IMR-90 (cell line): ENCODE measurements at regions not wholly inside any gene's neighbourhood (a gene's known extent, or its start where the extent isn't known, plus 50 kb on each side); places are given as distances from the start of the nearest gene placed in this dataset.

ENCODE experiments used
- ATAC-seq: fragments of 200-7000 bp; cut with Tn5 transposase; 2 replicates; pipeline ENCODE4 v1.9.1; 2020; ENCODE audit warnings: low read depth, mild to moderate bottlenecking, moderate library complexity
- BruUV-seq: library from RNA; stranded (reverse); fragments of 400-500 nt; replicated peaks from 2 replicates; lab custom pipeline; 2021; lab: Mats Ljungman, UMichigan
- CTCF ChIA-PET: fragments of 300-600 bp; formaldehyde crosslinking; extraction: SDS; loops from one replicate; lab custom pipeline; 2021; ENCODE audit warnings: antibody characterized with exemption; lab: Yijun Ruan, JAX
- POLR2A ChIA-PET: fragments of 300-600 bp; sonication (Branson Sonifier 250); formaldehyde crosslinking; loops from one replicate; lab custom pipeline; 2022; ENCODE audit warnings: antibody characterized with exemption; ENCODE audit not compliant: unreplicated experiment; lab: Charles Lee
- DNase-seq: peaks from one replicate; pipeline ENCODE4 v3.0.0; 2013
- H2AFZ ChIP-seq: replicated peaks from 2 replicates; pipeline ENCODE3; 2013; ENCODE audit warnings: low read length, mild to moderate bottlenecking; ENCODE audit not compliant: poor library complexity
- H2AK5ac ChIP-seq: 2 replicates; pipeline ENCODE4 v1.6.1; 2013; ENCODE audit warnings: low read depth, low read length, inconsistent platforms
- H2AK9ac ChIP-seq: replicated peaks from 2 replicates; pipeline ENCODE3; 2013; ENCODE audit warnings: mild to moderate bottlenecking, low read depth, low read length, moderate library complexity; ENCODE audit not compliant: poor library complexity
- H2BK120ac ChIP-seq: 2 replicates; pipeline ENCODE4 v1.6.1; 2013; ENCODE audit warnings: low read depth, low read length, inconsistent platforms
- H2BK15ac ChIP-seq: 3 replicates; pipeline ENCODE4 v1.6.1; 2013; ENCODE audit warnings: low read depth, low read length, inconsistent platforms
- H2BK20ac ChIP-seq: 2 replicates; pipeline ENCODE4 v1.6.1; 2013; ENCODE audit warnings: low read depth, mild to moderate bottlenecking, inconsistent platforms, low read length, moderate library complexity
- H2BK5ac ChIP-seq: 2 replicates; pipeline ENCODE4 v1.6.1; 2013; ENCODE audit warnings: mild to moderate bottlenecking, low read depth, low read length, inconsistent platforms; ENCODE audit not compliant: poor library complexity, severe bottlenecking
- H3K14ac ChIP-seq: replicated peaks from 2 replicates; pipeline ENCODE4 v1.6.1; 2013; ENCODE audit warnings: low read depth, low read length, inconsistent platforms
- H3K18ac ChIP-seq: 2 replicates; pipeline ENCODE4 v1.6.1; 2013; ENCODE audit warnings: low read depth, low read length, control low read depth
- H3K23ac ChIP-seq: 2 replicates; pipeline ENCODE4 v1.6.1; 2013; ENCODE audit warnings: low read depth, low read length, inconsistent platforms
- H3K27ac ChIP-seq: 2 replicates; pipeline ENCODE4 v1.5.1; 2013; ENCODE audit warnings: mild to moderate bottlenecking, control low read depth, low read length; ENCODE audit not compliant: insufficient read depth
- H3K27me3 ChIP-seq: 2 replicates; pipeline ENCODE4 v1.6.1; 2013; ENCODE audit warnings: low read length; ENCODE audit not compliant: control insufficient read depth, insufficient read depth
- H3K36me3 ChIP-seq: 2 replicates; pipeline ENCODE4 v1.6.1; 2013; ENCODE audit warnings: low read length, mixed read lengths; ENCODE audit not compliant: control insufficient read depth, insufficient read depth
- H3K4ac ChIP-seq: 2 replicates; pipeline ENCODE4 v1.6.1; 2013; ENCODE audit warnings: low read depth, low read length, inconsistent platforms
- H3K4me1 ChIP-seq: 2 replicates; pipeline ENCODE4 v1.6.1; 2013; ENCODE audit warnings: low read length, mixed read lengths; ENCODE audit not compliant: control insufficient read depth, insufficient read depth
- H3K4me2 ChIP-seq: 2 replicates; pipeline ENCODE4 v1.6.1; 2013; ENCODE audit warnings: low read depth, mild to moderate bottlenecking, control low read depth, low read length, moderate library complexity
- H3K4me3 ChIP-seq: 2 replicates; pipeline ENCODE4 v1.5.1; 2013; ENCODE audit warnings: low read depth, mild to moderate bottlenecking, control low read depth, low read length, moderate library complexity; ENCODE audit not compliant: insufficient read depth
- H3K56ac ChIP-seq: 2 replicates; pipeline ENCODE4 v1.6.1; 2013; ENCODE audit warnings: low read length, inconsistent platforms; ENCODE audit not compliant: insufficient read depth; ENCODE audit errors: extremely low read depth
- H3K79me1 ChIP-seq, 2 experiments: 2 replicates each; pipeline ENCODE4 v1.6.1; 2013; ENCODE audit warnings: low read length in 2 of 2, inconsistent platforms in 1 of 2, low read depth in 1 of 2
- H3K9ac ChIP-seq: 2 replicates; pipeline ENCODE4 v1.6.1; 2013; ENCODE audit warnings: low read depth, low read length, control low read depth
- H3K9me1 ChIP-seq: 2 replicates; pipeline ENCODE4 v1.6.1; 2013; ENCODE audit warnings: low read length, inconsistent platforms; ENCODE audit not compliant: insufficient read depth
- H3K9me3 ChIP-seq: 2 replicates; pipeline ENCODE4 v1.6.1; 2013; ENCODE audit warnings: low read length; ENCODE audit not compliant: control insufficient read depth, insufficient read depth
- H4K20me1 ChIP-seq: 2 replicates; pipeline ENCODE4 v1.6.1; 2013; ENCODE audit warnings: low read length, inconsistent platforms; ENCODE audit not compliant: insufficient read depth
- H4K5ac ChIP-seq: 2 replicates; pipeline ENCODE4 v1.6.1; 2013; ENCODE audit warnings: mild to moderate bottlenecking, low read depth, low read length, control low read depth
- H4K8ac ChIP-seq, 2 experiments: 2 replicates each; pipeline ENCODE4 v1.6.1; 2013; ENCODE audit warnings: low read depth in 2 of 2, low read length in 2 of 2, control low read depth in 1 of 2, inconsistent platforms in 1 of 2
- H4K91ac ChIP-seq: 2 replicates; pipeline ENCODE4 v1.6.1; 2013; ENCODE audit warnings: low read depth, low read length, inconsistent platforms; ENCODE audit not compliant: insufficient read depth
- BHLHE40 ChIP-seq: fragments of 150-350 bp; IDR thresholded peaks from 2 replicates; pipeline ENCODE4 v1.6.1; 2016; ENCODE audit warnings: mild to moderate bottlenecking, low read depth, low read length
- CEBPB ChIP-seq: IDR thresholded peaks from 2 replicates; pipeline ENCODE4 v1.6.1; 2012; ENCODE audit warnings: low read depth, low read length, improper control_type of control experiment
- CHD1 ChIP-seq: IDR thresholded peaks from 2 replicates; pipeline ENCODE4 v1.6.1; 2012; ENCODE audit warnings: low read depth, low read length, improper control_type of control experiment
- ELK1 ChIP-seq: fragments of 150-350 bp; IDR thresholded peaks from 2 replicates; pipeline ENCODE4 v1.6.1; 2016; ENCODE audit warnings: low read depth, mild to moderate bottlenecking, low read length, moderate library complexity, borderline replicate concordance
- FOS ChIP-seq: fragments of 150-350 bp; IDR thresholded peaks from 2 replicates; pipeline ENCODE4 v1.6.1; 2016; ENCODE audit warnings: low read depth, low read length
- MAFK ChIP-seq: IDR thresholded peaks from 2 replicates; pipeline ENCODE4 v1.6.1; 2012; ENCODE audit warnings: low read depth, low read length, improper control_type of control experiment
- MAZ ChIP-seq: IDR thresholded peaks from 2 replicates; pipeline ENCODE4 v1.6.1; 2012; ENCODE audit warnings: low read depth, mild to moderate bottlenecking, low read length, improper control_type of control experiment, moderate library complexity, borderline replicate concordance
- MXI1 ChIP-seq: IDR thresholded peaks from 2 replicates; pipeline ENCODE4 v1.6.1; 2012; ENCODE audit warnings: low read depth, mild to moderate bottlenecking, low read length, moderate library complexity, borderline replicate concordance
- NFE2L2 ChIP-seq: fragments of 150-350 bp; IDR thresholded peaks from 2 replicates; pipeline ENCODE4 v1.6.1; 2016; ENCODE audit warnings: low read depth, mild to moderate bottlenecking, low read length
- POLR2A ChIP-seq: IDR thresholded peaks from 2 replicates; pipeline ENCODE4 v1.6.1; 2012; ENCODE audit warnings: mild to moderate bottlenecking, low read depth, low read length
- RAD21 ChIP-seq: IDR thresholded peaks from 2 replicates; pipeline ENCODE4 v1.6.1; 2012; ENCODE audit warnings: low read length, improper control_type of control experiment
- RCOR1 ChIP-seq: IDR thresholded peaks from 2 replicates; pipeline ENCODE4 v1.6.1; 2012; ENCODE audit warnings: mild to moderate bottlenecking, low read length, improper control_type of control experiment; ENCODE audit not compliant: insufficient replicate concordance
- RFX5 ChIP-seq: IDR thresholded peaks from 2 replicates; pipeline ENCODE4 v1.8.0; 2012; ENCODE audit warnings: low read depth, mild to moderate bottlenecking, low read length, moderate library complexity
- SMC3 ChIP-seq: fragments of 150-350 bp; IDR thresholded peaks from 2 replicates; pipeline ENCODE4 v1.6.1; 2016; ENCODE audit warnings: low read depth, mild to moderate bottlenecking, antibody characterized with exemption, low read length, moderate library complexity
- WGBS, 2 experiments: methylation state at CpG; one replicate each; pipeline versions ENCODE4 v1.1.5 to v1.1.7; 2013; ENCODE audit warnings: missing lambda C conversion rate in 2 of 2; ENCODE audit not compliant: insufficient read length in 1 of 2; ENCODE audit errors: extremely low coverage in 2 of 2; 5-methylcytosine and 5-hydroxymethylcytosine counted together
- dilution Hi-C: fragments of 300-500 bp; cut with HindIII; formaldehyde crosslinking; loops from one replicate; pipeline ENCODE4 v1.14.3; 2018; ENCODE audit warnings: low sequenced_read_pairs; ENCODE audit not compliant: unreplicated experiment
- in situ Hi-C: fragments of 300-500 bp; cut with MboI; formaldehyde crosslinking; loops from 3 replicates; pipeline ENCODE4 v1.14.3; 2019; ENCODE audit warnings: low sequenced_read_pairs, inconsistent platforms, mixed read lengths
- intact Hi-C: fragments of 100-400 bp; cut with micrococcal nuclease; formaldehyde crosslinking; loops from 2 replicates; pipeline ENCODE4 v1.10.0; 2022
- TF ChIP-seq, protein P1 (sequence below): conservative IDR thresholded peaks from 2 replicates; pipeline ENCODE4 v1.5.1; 2012; ENCODE audit warnings: mild to moderate bottlenecking, low read depth, low read length, improper control_type of control experiment
- TF ChIP-seq, protein P2 (sequence below): fragments of 150-350 bp; IDR thresholded peaks from 2 replicates; pipeline ENCODE4 v1.6.1; 2017; ENCODE audit warnings: mild to moderate bottlenecking, antibody characterized with exemption, low read length, low read depth

GRCh38 chr1:87940421-87940820 is 611.7 kb downstream of the LMO4 start:
- POLR2A ChIA-PET = no interaction called here
- intact Hi-C loops (no loop called here), in situ Hi-C loops (loop anchor here (10.0 kb wide), 1 partner anchor 256 kb away; no protein-coding TSS in a partner anchor), dilution Hi-C loops (no loop called here)
- H3K4me1 ChIP-seq = no peaks in the 10 kb centered on the region
- H4K91ac ChIP-seq = no peak overlapping the region
- no peaks in the 10 kb centered on the region for H3K9me1 ChIP-seq
- DNase-seq (no peak), ATAC-seq (no peak)
- H3K4me3 ChIP-seq = no peak overlapping the region
- H4K20me1 ChIP-seq = no peaks in the 10 kb centered on the region
- H3K79me1 ChIP-seq = no peaks in the 10 kb centered on the region
- H2BK20ac ChIP-seq = no peak overlapping the region
- no peak overlapping the region for H2AK5ac ChIP-seq
- H2BK120ac ChIP-seq = no peak overlapping the region
- BruUV-seq = no TSS peak
- H3K56ac ChIP-seq = no peak overlapping the region
- H4K8ac ChIP-seq = no peak overlapping the region
- no peak overlapping the region for H2BK5ac ChIP-seq
- no peak overlapping the region for H4K5ac ChIP-seq
- CTCF ChIA-PET = no interaction called here
- TF ChIP-seq NFE2L2 (no peak), MAFK (no peak), RAD21 (no peak), CHD1 (no peak), MAZ (no peak), MXI1 (no peak), RFX5 (no peak), POLR2A (no peak), ELK1 (no peak), SMC3 (no peak), CEBPB (no peak), BHLHE40 (no peak), RCOR1 (no peak), FOS (no peak)
- TF ChIP-seq, protein P1, sequence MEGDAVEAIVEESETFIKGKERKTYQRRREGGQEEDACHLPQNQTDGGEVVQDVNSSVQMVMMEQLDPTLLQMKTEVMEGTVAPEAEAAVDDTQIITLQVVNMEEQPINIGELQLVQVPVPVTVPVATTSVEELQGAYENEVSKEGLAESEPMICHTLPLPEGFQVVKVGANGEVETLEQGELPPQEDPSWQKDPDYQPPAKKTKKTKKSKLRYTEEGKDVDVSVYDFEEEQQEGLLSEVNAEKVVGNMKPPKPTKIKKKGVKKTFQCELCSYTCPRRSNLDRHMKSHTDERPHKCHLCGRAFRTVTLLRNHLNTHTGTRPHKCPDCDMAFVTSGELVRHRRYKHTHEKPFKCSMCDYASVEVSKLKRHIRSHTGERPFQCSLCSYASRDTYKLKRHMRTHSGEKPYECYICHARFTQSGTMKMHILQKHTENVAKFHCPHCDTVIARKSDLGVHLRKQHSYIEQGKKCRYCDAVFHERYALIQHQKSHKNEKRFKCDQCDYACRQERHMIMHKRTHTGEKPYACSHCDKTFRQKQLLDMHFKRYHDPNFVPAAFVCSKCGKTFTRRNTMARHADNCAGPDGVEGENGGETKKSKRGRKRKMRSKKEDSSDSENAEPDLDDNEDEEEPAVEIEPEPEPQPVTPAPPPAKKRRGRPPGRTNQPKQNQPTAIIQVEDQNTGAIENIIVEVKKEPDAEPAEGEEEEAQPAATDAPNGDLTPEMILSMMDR = no peak
- TF ChIP-seq, protein P2, sequence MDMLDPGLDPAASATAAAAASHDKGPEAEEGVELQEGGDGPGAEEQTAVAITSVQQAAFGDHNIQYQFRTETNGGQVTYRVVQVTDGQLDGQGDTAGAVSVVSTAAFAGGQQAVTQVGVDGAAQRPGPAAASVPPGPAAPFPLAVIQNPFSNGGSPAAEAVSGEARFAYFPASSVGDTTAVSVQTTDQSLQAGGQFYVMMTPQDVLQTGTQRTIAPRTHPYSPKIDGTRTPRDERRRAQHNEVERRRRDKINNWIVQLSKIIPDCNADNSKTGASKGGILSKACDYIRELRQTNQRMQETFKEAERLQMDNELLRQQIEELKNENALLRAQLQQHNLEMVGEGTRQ = no peak
- no CpG with 5 or more reads among the region's 4 CpGs for WGBS, 2 experiments
- H3K27me3 ChIP-seq = no peaks in the 10 kb centered on the region
- no peak overlapping the region for H3K9ac ChIP-seq
- no peak overlapping the region for H3K23ac ChIP-seq
- H3K36me3 ChIP-seq = no peaks in the 10 kb centered on the region
- H2AK9ac ChIP-seq = no peak overlapping the region
- H3K18ac ChIP-seq = no peak overlapping the region
- H2BK15ac ChIP-seq = no peak overlapping the region
- no peak overlapping the region for H2AFZ ChIP-seq
- H3K4ac ChIP-seq = no peak overlapping the region
- no peak overlapping the region for H3K27ac ChIP-seq
- H3K14ac ChIP-seq = no peak overlapping the region
- no peaks in the 10 kb centered on the region for H3K9me3 ChIP-seq
- no peak overlapping the region for H3K4me2 ChIP-seq
